ENCODE measurements at regions not wholly inside any gene's neighbourhood (a gene's known extent, or its start where the extent isn't known, plus 50 kb on each side); places are given as distances from the start of the nearest gene placed in this dataset.

GRCh38 chr12:4120316-4120917 lies 153.1 kb upstream of the CCND2 start:
- no peak for TF ChIP-seq POLR2A (IDR thresholded peaks at IDR 0.05)
- no peak for TF ChIP-seq CTCF (IDR thresholded peaks at IDR 0.05)
- no peak for TF ChIP-seq POLR2AphosphoS5 (IDR thresholded peaks at IDR 0.05)
